ENCODE measurements at regions not wholly inside any gene's neighbourhood (a gene's known extent, or its start where the extent isn't known, plus 50 kb on each side); places are given as distances from the start of the nearest gene placed in this dataset.

- TF ChIP-seq CHD7 (IDR thresholded peaks at IDR 0.05; ENCODE audit: insufficient replicate concordance, low read length) (no peak), BACH1 (IDR thresholded peaks at IDR 0.05; ENCODE audit: low read length) (no peak), RXRA (IDR thresholded peaks at IDR 0.05; ENCODE audit: insufficient read depth, low read depth, low read length) (no peak), RFX5 (IDR thresholded peaks at IDR 0.05; ENCODE audit: borderline replicate concordance, low read depth, low read length) (no peak), EGR1 (IDR thresholded peaks at IDR 0.05; ENCODE audit: borderline replicate concordance, low read depth, low read length) (no peak), SIN3A (conservative IDR thresholded peaks at IDR 0.05 in 1 of 2, IDR thresholded peaks at IDR 0.05 in 1 of 2; ENCODE audit: low read depth in 1 of 2, low read length in 2 of 2) (no peak)
These were observed 647.6 kb downstream of the CPS1 start (continued) for GRCh38 chr2:211203986-211204385.
